ENCODE measurements at regions not wholly inside any gene's neighbourhood (a gene's known extent, or its start where the extent isn't known, plus 50 kb on each side); places are given as distances from the start of the nearest gene placed in this dataset.

- DNase-seq (no peak), ATAC-seq (peak in 1 of 3 donors; percentile 10)
- intact Hi-C loops (cut with micrococcal nuclease): no loop called here
- TF ChIP-seq CTCF (IDR thresholded peaks at IDR 0.05): no peak
- H3K27ac ChIP-seq (ENCODE audit: low read length): no peak overlapping the region
- H3K36me3 Mint-ChIP-seq: no peaks in the 10 kb centered on the region
- no peaks in the 10 kb centered on the region for H3K9me3 ChIP-seq (ENCODE audit: control insufficient read depth, insufficient read depth, low read length)
- H3K9me3 Mint-ChIP-seq: no peaks in the 10 kb centered on the region
- 50% methylated on average over 2 of the region's 2 CpGs for WGBS (ENCODE audit: insufficient coverage)
- H3K36me3 ChIP-seq (ENCODE audit: control insufficient read depth, insufficient read depth, low read length): no peaks in the 10 kb centered on the region
- H3K4me3 Mint-ChIP-seq: no peak overlapping the region
- peaks cover 0 to 4% of the 10 kb centered on the region in 2 donors for H3K4me1 Mint-ChIP-seq
- H3K4me3 ChIP-seq (ENCODE audit: low read length): no peak overlapping the region
- H3K27me3 ChIP-seq (ENCODE audit: control insufficient read depth, insufficient read depth, low read length): no peaks in the 10 kb centered on the region
- peaks cover 2 to 4% of the 10 kb centered on the region in 2 donors for H3K27me3 Mint-ChIP-seq (ENCODE audit: low read depth in 2 of 2)
- no peaks in the 10 kb centered on the region for H3K4me1 ChIP-seq (ENCODE audit: control insufficient read depth, insufficient read depth, low read length)
- H3K27ac Mint-ChIP-seq: no peak overlapping the region
Observed at GRCh38 chr5:111854186-111854585, 97.2 kb upstream of the NREP start.

- H3K4me3 Mint-ChIP-seq: no peak overlapping the region
- H3K4me1 Mint-ChIP-seq: peaks cover 0 to 4% of the 10 kb centered on the region in 2 donors
- H3K27ac Mint-ChIP-seq: no peak overlapping the region
- H3K9me3 ChIP-seq (ENCODE audit: control insufficient read depth, insufficient read depth, low read length): no peaks in the 10 kb centered on the region
- 20% methylated on average over 3 of the region's 3 CpGs for WGBS (ENCODE audit: insufficient coverage)
- intact Hi-C loops (cut with micrococcal nuclease): no loop called here
- no peaks in the 10 kb centered on the region for H3K4me1 ChIP-seq (ENCODE audit: control insufficient read depth, insufficient read depth, low read length)
- H3K27ac ChIP-seq (ENCODE audit: low read length): no peak overlapping the region
- H3K36me3 Mint-ChIP-seq: no peaks in the 10 kb centered on the region
- no peak for DNase-seq
- H3K4me3 ChIP-seq (ENCODE audit: low read length): no peak overlapping the region
- no peak for ATAC-seq
- H3K27me3 ChIP-seq (ENCODE audit: control insufficient read depth, insufficient read depth, low read length): no peaks in the 10 kb centered on the region
- no peaks in the 10 kb centered on the region for H3K36me3 ChIP-seq (ENCODE audit: control insufficient read depth, insufficient read depth, low read length)
- no peaks in the 10 kb centered on the region for H3K9me3 Mint-ChIP-seq
- H3K27me3 Mint-ChIP-seq (ENCODE audit: low read depth in 2 of 2): peaks cover under 1 to 2% of the 10 kb centered on the region in 2 donors
- no peak for TF ChIP-seq CTCF (IDR thresholded peaks at IDR 0.05)
Observed at GRCh38 chr5:111853748-111854147, 96.8 kb upstream of the NREP start.

GRCh38 chr5:111851631-111852548 is 94.9 kb upstream of the NREP start:
- no peaks in the 10 kb centered on the region for H3K36me3 ChIP-seq (ENCODE audit: control insufficient read depth, insufficient read depth, low read length)
- Mint-ChIP-seq H3K4me3 (no peak overlapping the region), H3K9me3 (no peaks in the 10 kb centered on the region), H3K4me1 (peaks cover 0 to 4% of the 10 kb centered on the region in 2 donors), H3K27ac (no peak overlapping the region), H3K36me3 (no peaks in the 10 kb centered on the region), H3K27me3 (ENCODE audit: low read depth in 2 of 2) (peaks cover 0 to 2% of the 10 kb centered on the region in 2 donors)
- DNase-seq (no peak), ATAC-seq (no peak)
- no peak overlapping the region for H3K4me3 ChIP-seq (ENCODE audit: low read length)
- H3K27ac ChIP-seq (ENCODE audit: low read length): no peak overlapping the region
- no peaks in the 10 kb centered on the region for H3K27me3 ChIP-seq (ENCODE audit: control insufficient read depth, insufficient read depth, low read length)
- 90% methylated on average over 3 of the region's 4 CpGs for WGBS (ENCODE audit: insufficient coverage)
- intact Hi-C loops (cut with micrococcal nuclease): no loop called here
- no peaks in the 10 kb centered on the region for H3K9me3 ChIP-seq (ENCODE audit: control insufficient read depth, insufficient read depth, low read length)
- TF ChIP-seq CTCF (IDR thresholded peaks at IDR 0.05): no peak
- H3K4me1 ChIP-seq (ENCODE audit: control insufficient read depth, insufficient read depth, low read length): no peaks in the 10 kb centered on the region
